ENCODE measurements at regions not wholly inside any gene's neighbourhood (a gene's known extent, or its start where the extent isn't known, plus 50 kb on each side); places are given as distances from the start of the nearest gene placed in this dataset.

DNA sequence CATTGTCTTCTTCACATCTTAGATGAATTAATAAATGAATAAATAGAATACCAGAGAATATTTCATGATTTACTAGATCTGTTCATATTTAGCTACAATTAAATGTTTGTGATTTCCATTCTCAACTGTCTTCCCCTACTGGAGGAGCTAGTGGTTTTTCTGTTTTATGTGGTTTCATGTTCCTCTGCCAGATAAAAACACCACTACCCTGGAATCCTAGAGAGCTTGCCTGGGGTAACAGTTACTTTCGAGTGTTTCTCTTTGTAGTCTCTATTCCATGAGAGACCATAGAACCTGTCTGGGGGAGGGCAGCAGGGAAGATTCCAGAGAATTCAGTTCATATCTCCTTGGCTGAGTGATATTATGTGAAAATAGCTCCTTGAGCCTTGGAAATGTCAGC lies 349.2 kb downstream of the INSIG2 start:
- no peak for TF ChIP-seq CTCF (IDR thresholded peaks at IDR 0.05; ENCODE audit: poor library complexity)
- no peak for TF ChIP-seq EZH2 (IDR thresholded peaks at IDR 0.05; ENCODE audit: borderline replicate concordance)
- TF ChIP-seq EZH2phosphoT487 (IDR thresholded peaks at IDR 0.05; ENCODE audit: low read depth, severe bottlenecking, unreplicated experiment): no peak

Data from hepatocyte (in vitro differentiated cells).